Fibroblast of the conjunctiva (primary cell): ENCODE measurements at regions not wholly inside any gene's neighbourhood (a gene's known extent, or its start where the extent isn't known, plus 50 kb on each side); places are given as distances from the start of the nearest gene placed in this dataset.
"Not testable (repeated sequence)": the region's sequence is repeated elsewhere in the genome, so short reads cannot be mapped to it uniquely, and the experiment has no call there.

Source experiments
- DNase-seq: peaks from one replicate; pipeline ENCODE4 v3.0.0-alpha.2; 2010; ENCODE audit warnings: low read depth

- no peak for DNase-seq
Measured at GRCh38 chr1:22196041-22196440, 53.1 kb upstream of the WNT4 start.

GRCh38 chr1:22196641-22197040 is 53.7 kb upstream of the WNT4 start:
- no peak for DNase-seq

GRCh38 chr1:22197644-22198043 is 54.7 kb upstream of the WNT4 start:
- no peak for DNase-seq

GRCh38 chr1:22201023-22201422 is 58.1 kb upstream of the WNT4 start:
- DNase-seq, result no peak

- no peak for DNase-seq
Measured at GRCh38 chr1:22203335-22203734, 60.4 kb upstream of the WNT4 start.

GRCh38 chr1:22204057-22204840 is 61.4 kb upstream of the WNT4 start:
- DNase-seq, result no peak

GRCh38 chr1:22204989-22205913 is 62.4 kb upstream of the WNT4 start:
- DNase-seq, result no peak

GRCh38 chr1:22206551-22207125 is 63.7 kb upstream of the WNT4 start:
- no peak for DNase-seq

GRCh38 chr1:22207511-22208267 is 64.8 kb upstream of the WNT4 start:
- DNase-seq, result no peak

- no peak for DNase-seq
Measured at GRCh38 chr1:22208268-22208972, 65.5 kb upstream of the WNT4 start.

GRCh38 chr1:22208973-22209378 is 66.1 kb upstream of the WNT4 start:
- no peak for DNase-seq

- DNase-seq, result no peak
Measured at GRCh38 chr1:22210176-22210575, 67.3 kb upstream of the WNT4 start.

GRCh38 chr1:22210636-22211035 is 67.7 kb upstream of the WNT4 start:
- DNase-seq, result no peak

- DNase-seq, result not testable (repeated sequence)
Measured at GRCh38 chr1:22211459-22211858, 68.6 kb upstream of the WNT4 start.

- no peak for DNase-seq
Measured at GRCh38 chr1:22212400-22213233, 69.7 kb upstream of the WNT4 start.

- no peak for DNase-seq
Measured at GRCh38 chr1:22216210-22216883, 73.5 kb upstream of the WNT4 start.

GRCh38 chr1:22216966-22217365 is 74.1 kb upstream of the WNT4 start:
- DNase-seq, result no peak

- DNase-seq, result no peak
Measured at GRCh38 chr1:22217811-22218460, 75.0 kb upstream of the WNT4 start.

GRCh38 chr1:22218618-22219250 is 75.8 kb upstream of the WNT4 start:
- no peak for DNase-seq
